AG04450 (cell line): ENCODE measurements at regions not wholly inside any gene's neighbourhood (a gene's known extent, or its start where the extent isn't known, plus 50 kb on each side); places are given as distances from the start of the nearest gene placed in this dataset.

ENCODE experiments used
- CTCF ChIA-PET: fragments of 300-600, 350-600 bp; formaldehyde crosslinking; extraction: SDS; loops from one replicate; lab custom pipeline; 2022; ENCODE audit warnings: antibody characterized with exemption, inconsistent platforms; lab: Charles Lee
- POLR2A ChIA-PET: fragments of 350-600 bp; formaldehyde crosslinking; extraction: SDS; loops from one replicate; lab custom pipeline; 2021; ENCODE audit warnings: antibody characterized with exemption, inconsistent platforms; lab: Yijun Ruan, JAX
- DNase-seq: peaks from one replicate; pipeline ENCODE4 v3.0.0-alpha.2; 2011; ENCODE audit warnings: low read depth, low spot score
- H3K27ac ChIP-seq: one replicate; pipeline ENCODE4 v1.5.1; 2012; ENCODE audit warnings: low read depth, low read length, control low read depth
- H3K27me3 ChIP-seq: one replicate; pipeline ENCODE4 v1.6.0; 2012; ENCODE audit warnings: low read length; ENCODE audit not compliant: control insufficient read depth, insufficient read depth
- H3K4me3 ChIP-seq: 2 replicates; pipeline ENCODE4 v1.5.1; 2011; ENCODE audit warnings: mild to moderate bottlenecking, low read depth, low read length, control low read depth
- H3K9me3 ChIP-seq: 2 replicates; pipeline ENCODE4 v1.5.1; 2012; ENCODE audit warnings: low read length; ENCODE audit not compliant: control insufficient read depth, insufficient read depth
- TF ChIP-seq, protein P1 (sequence below): IDR thresholded peaks from 2 replicates; pipeline ENCODE4 v1.5.1; 2011; ENCODE audit warnings: low read depth, low read length, control low read depth, inconsistent platforms

DNA sequence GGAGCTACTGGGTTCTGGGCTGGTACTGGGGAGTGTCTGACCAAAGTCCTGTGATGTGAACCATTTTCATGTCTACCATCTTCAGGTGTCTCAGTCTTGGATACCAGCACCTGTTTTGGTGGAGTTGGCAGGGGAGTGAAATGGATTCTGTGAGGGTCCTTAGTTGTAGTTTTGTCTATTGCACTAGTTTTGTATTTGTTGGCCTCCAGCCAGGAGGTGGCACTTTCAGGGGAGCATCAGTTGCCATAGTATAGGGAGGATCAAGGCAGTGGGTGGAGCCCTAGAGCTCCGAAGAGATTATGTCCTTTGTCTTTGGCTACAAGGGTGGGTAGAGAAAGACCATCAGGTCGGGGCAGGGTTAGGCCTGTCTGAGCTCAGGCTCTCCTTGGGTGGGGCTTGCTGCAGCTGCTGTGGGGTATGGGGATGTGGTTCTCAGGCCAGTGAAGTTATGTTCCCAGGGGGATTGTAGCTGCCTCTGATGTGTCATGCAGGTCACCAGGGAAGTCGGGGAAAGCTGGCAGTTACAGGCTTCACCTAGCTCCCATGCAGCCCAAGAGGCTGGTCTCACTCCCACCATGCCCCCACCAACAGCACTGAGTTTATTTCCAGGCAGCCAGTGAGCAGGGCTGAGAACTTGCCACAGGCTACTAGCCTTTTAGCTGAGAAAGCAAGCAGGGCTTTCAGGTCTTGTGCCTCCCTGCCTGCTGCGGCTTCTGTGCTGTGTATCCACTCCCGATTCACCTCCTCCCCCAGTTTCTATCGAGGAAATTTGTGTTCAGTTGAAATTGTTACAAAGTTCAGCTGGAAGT, 153.1 kb downstream of the ZNF365 start:
- ChIA-PET CTCF (no interaction called here), POLR2A (no interaction called here)
- no peak for DNase-seq

GRCh38 chr10:62528441-62528840, 154.3 kb downstream of the ZNF365 start:
- POLR2A ChIA-PET: no interaction called here
- no peak overlapping the region for H3K4me3 ChIP-seq
- H3K27me3 ChIP-seq: no peaks in the 10 kb centered on the region
- H3K9me3 ChIP-seq: no peaks in the 10 kb centered on the region
- no peak overlapping the region for H3K27ac ChIP-seq
- DNase-seq: no peak
- TF ChIP-seq, protein P1, sequence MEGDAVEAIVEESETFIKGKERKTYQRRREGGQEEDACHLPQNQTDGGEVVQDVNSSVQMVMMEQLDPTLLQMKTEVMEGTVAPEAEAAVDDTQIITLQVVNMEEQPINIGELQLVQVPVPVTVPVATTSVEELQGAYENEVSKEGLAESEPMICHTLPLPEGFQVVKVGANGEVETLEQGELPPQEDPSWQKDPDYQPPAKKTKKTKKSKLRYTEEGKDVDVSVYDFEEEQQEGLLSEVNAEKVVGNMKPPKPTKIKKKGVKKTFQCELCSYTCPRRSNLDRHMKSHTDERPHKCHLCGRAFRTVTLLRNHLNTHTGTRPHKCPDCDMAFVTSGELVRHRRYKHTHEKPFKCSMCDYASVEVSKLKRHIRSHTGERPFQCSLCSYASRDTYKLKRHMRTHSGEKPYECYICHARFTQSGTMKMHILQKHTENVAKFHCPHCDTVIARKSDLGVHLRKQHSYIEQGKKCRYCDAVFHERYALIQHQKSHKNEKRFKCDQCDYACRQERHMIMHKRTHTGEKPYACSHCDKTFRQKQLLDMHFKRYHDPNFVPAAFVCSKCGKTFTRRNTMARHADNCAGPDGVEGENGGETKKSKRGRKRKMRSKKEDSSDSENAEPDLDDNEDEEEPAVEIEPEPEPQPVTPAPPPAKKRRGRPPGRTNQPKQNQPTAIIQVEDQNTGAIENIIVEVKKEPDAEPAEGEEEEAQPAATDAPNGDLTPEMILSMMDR: no peak
- CTCF ChIA-PET: no interaction called here

More for the DNA sequence above, 153.1 kb downstream of the ZNF365 start:
- Histone ChIP-seq H3K9me3 (no peaks in the 10 kb centered on the region), H3K27me3 (no peaks in the 10 kb centered on the region), H3K4me3 (no peak overlapping the region), H3K27ac (no peak overlapping the region)
- TF ChIP-seq, protein P1: no peak

DNA sequence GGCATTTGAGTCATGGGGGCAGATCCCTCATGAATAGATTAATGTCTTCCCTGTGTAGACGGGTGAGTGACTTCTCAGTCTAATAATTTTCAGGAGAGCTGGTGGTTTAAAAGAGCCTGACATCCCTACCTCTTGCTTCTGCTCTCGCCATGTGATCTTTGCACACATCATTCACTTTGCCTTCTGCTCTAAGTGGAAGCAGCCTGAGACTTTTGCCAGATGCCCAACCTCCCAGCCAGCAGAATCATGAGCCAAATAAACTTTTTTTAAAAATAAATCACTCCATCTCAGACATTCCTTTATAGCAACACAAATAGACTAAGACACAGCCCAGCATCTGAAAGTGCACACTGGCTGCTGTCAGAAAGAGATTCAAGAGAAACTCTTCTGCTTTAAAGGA, 155.2 kb downstream of the ZNF365 start:
- POLR2A ChIA-PET: no interaction called here
- Histone ChIP-seq H3K27me3 (no peaks in the 10 kb centered on the region), H3K27ac (no peak overlapping the region), H3K4me3 (no peak overlapping the region), H3K9me3 (no peaks in the 10 kb centered on the region)
- CTCF ChIA-PET: interaction anchor here (2.1 kb wide), 1 partner anchor 92 kb away, joined by 6 read pairs; no protein-coding TSS in a partner anchor
- TF ChIP-seq, protein P1: no peak
- no peak for DNase-seq

DNA sequence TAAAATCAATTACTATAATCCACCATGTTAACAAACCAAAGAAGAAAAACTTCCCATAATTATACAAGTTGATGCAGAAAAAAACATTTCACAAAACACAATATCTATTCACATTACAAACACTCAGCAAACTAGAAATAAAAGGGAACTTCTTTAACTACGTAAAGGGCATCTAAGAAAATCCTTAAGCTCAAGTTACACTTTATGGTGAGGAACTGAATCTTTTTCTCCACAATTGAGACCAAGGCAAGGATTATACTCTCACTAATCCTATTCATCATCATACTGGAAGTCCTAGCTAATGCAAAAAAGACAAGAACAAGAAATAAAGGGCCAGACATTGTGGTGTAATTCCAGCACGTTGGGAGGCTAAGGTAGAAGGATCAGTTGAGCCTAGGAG, 159.9 kb downstream of the ZNF365 start:
- TF ChIP-seq, protein P1: no peak
- Histone ChIP-seq H3K9me3 (no peaks in the 10 kb centered on the region), H3K27ac (no peak overlapping the region), H3K27me3 (no peaks in the 10 kb centered on the region), H3K4me3 (no peak overlapping the region)
- CTCF ChIA-PET: interaction anchor here (0.7 kb wide), 1 partner anchor 551 kb away, joined by 4 read pairs; no protein-coding TSS in a partner anchor
- POLR2A ChIA-PET: no interaction called here
- DNase-seq: no peak

DNA sequence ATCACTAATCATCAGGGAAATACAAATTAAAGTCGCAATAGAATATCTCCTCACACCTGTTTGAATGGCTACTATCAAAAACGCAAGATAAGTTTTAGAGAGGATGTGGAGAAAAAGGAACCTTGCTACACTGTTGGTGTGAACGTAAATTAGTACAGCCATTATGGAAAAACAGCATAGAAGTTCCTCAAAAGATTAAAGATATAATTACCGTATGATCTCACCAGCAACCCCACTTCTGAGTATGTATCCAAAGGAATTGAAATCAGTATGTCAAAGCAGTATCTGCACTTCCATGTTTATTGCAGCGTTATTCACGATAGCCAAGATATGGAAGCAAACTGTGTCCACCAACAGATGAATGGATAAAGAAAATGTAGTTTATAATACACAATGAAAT, 164.4 kb downstream of the ZNF365 start:
- ChIA-PET CTCF (interaction anchor here (0.9 to 1.4 kb wide), 2 partner anchors 16 to 25 kb away, joined by 3 to 5 read pairs; no protein-coding TSS in a partner anchor), POLR2A (no interaction called here)
- H3K4me3 ChIP-seq: no peak overlapping the region
- no peaks in the 10 kb centered on the region for H3K27me3 ChIP-seq
- no peaks in the 10 kb centered on the region for H3K9me3 ChIP-seq
- DNase-seq: no peak
- no peak overlapping the region for H3K27ac ChIP-seq
- TF ChIP-seq, protein P1: no peak
